H1 (cell line): ENCODE measurements at regions not wholly inside any gene's neighbourhood (a gene's known extent, or its start where the extent isn't known, plus 50 kb on each side); places are given as distances from the start of the nearest gene placed in this dataset.

Source experiments
- BACH1 ChIP-seq: IDR thresholded peaks from 2 replicates; pipeline ENCODE4 v1.6.1; 2012; ENCODE audit warnings: low read length, improper control_type of control experiment
- CHD7 ChIP-seq: fragments of 300-600 bp; sonication (generic); IDR thresholded peaks from 2 replicates; pipeline ENCODE4 v1.7.1; 2012; ENCODE audit warnings: low read length, moderate library complexity, mild to moderate bottlenecking, inconsistent platforms; ENCODE audit not compliant: insufficient replicate concordance
- CTCF ChIP-seq, 3 experiments: IDR thresholded peaks; 1 replicate in 2 of 3; 2 replicates in 1 of 3; pipeline versions ENCODE4 v1.5.1 to v1.6.1; 2011; ENCODE audit warnings: low read length in 3 of 3, mild to moderate bottlenecking in 3 of 3, inconsistent platforms in 2 of 3, low read depth in 1 of 3, moderate library complexity in 1 of 3; ENCODE audit not compliant: insufficient read depth in 1 of 3; ENCODE audit errors: control extremely low read depth in 1 of 3
- POU5F1 ChIP-seq: IDR thresholded peaks from 2 replicates; pipeline ENCODE4 v1.6.1; 2011; ENCODE audit warnings: low read depth, mild to moderate bottlenecking, low read length, moderate library complexity
- RNF2 ChIP-seq: fragments of 200-900, 300-1000 bp; sonication (generic); IDR thresholded peaks from 2 replicates; pipeline ENCODE4 v1.7.1; 2016; ENCODE audit warnings: borderline replicate concordance, low read depth, mild to moderate bottlenecking, antibody characterized with exemption, low read length; ENCODE audit not compliant: poor library complexity, severe bottlenecking; ENCODE audit errors: missing control alignments
- RXRA ChIP-seq: IDR thresholded peaks from 2 replicates; pipeline ENCODE4 v1.6.1; 2011; ENCODE audit warnings: low read depth, mild to moderate bottlenecking, low read length, moderate library complexity; ENCODE audit not compliant: insufficient read depth
- SAP30 ChIP-seq: fragments of 300-600 bp; sonication (generic); IDR thresholded peaks from 2 replicates; pipeline ENCODE4 v1.7.1; 2012; ENCODE audit warnings: low read length, moderate library complexity, mild to moderate bottlenecking, inconsistent platforms; ENCODE audit not compliant: insufficient read depth, insufficient replicate concordance
- YY1 ChIP-seq: IDR thresholded peaks from 2 replicates; pipeline ENCODE4 v1.6.1; 2011; ENCODE audit warnings: low read depth, mild to moderate bottlenecking, low read length
- ZNF274 ChIP-seq: IDR thresholded peaks from 2 replicates; pipeline ENCODE4 v1.7.0; 2012; ENCODE audit warnings: low read length, borderline replicate concordance; ENCODE audit errors: extremely low read depth

- no peak for TF ChIP-seq CHD7
- TF ChIP-seq CTCF (IDR thresholded peaks at IDR 0.05; ENCODE audit: control extremely low read depth in 1 of 3, insufficient read depth in 1 of 3, low read depth in 1 of 3, low read length in 3 of 3): no peak
- TF ChIP-seq ZNF274: no peak
- no peak for TF ChIP-seq RNF2
- TF ChIP-seq BACH1: no peak
- no peak for TF ChIP-seq POU5F1
- no peak for TF ChIP-seq RXRA
- TF ChIP-seq SAP30: no peak
- no peak for TF ChIP-seq YY1
These were observed 93.0 kb upstream of the LDB2 start (continued) for GRCh38 chr4:16991450-16991849.
